Keratinocyte (primary cell): ENCODE measurements at regions not wholly inside any gene's neighbourhood (a gene's known extent, or its start where the extent isn't known, plus 50 kb on each side); places are given as distances from the start of the nearest gene placed in this dataset.

Source experiments
- EZH2 ChIP-seq: IDR thresholded peaks from one replicate; pipeline ENCODE4 v1.6.1; 2012; ENCODE audit warnings: inconsistent platforms, mild to moderate bottlenecking, low read length, moderate library complexity
- TF ChIP-seq, protein P1 (sequence below), 3 experiments: IDR thresholded peaks in 1 of 3; conservative IDR thresholded peaks in 1 of 3; optimal IDR thresholded peaks in 1 of 3; 2 replicates in 2 of 3; 3 replicates in 1 of 3; pipeline versions ENCODE3 to v1.5.1; 2011; ENCODE audit warnings: low read length in 3 of 3, mild to moderate bottlenecking in 3 of 3, moderate library complexity in 2 of 3, control low read depth in 1 of 3, inconsistent platforms in 1 of 3; ENCODE audit not compliant: insufficient read depth in 2 of 3; ENCODE audit errors: extremely low read depth in 1 of 3

DNA sequence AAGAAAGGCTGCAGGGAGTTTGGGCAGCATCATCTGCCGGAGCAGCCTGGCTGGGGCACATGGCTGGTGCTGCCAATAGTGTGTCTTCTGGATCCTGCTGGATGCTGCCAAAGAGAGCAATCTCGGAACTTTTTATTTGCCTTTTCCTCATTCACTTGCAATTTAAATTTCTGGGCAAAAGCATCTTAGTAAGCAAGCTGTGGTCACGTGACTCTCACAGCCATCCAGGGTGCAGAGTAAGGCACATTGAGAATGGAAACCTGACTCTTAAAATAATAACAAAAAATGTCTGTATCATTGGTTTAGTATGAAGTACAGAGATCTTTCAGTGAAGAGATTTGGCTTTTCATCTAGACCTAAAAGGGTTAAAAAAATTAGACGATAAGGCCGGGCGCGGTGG, 910.3 kb downstream of the STIM2 start:
- TF ChIP-seq, protein P1, sequence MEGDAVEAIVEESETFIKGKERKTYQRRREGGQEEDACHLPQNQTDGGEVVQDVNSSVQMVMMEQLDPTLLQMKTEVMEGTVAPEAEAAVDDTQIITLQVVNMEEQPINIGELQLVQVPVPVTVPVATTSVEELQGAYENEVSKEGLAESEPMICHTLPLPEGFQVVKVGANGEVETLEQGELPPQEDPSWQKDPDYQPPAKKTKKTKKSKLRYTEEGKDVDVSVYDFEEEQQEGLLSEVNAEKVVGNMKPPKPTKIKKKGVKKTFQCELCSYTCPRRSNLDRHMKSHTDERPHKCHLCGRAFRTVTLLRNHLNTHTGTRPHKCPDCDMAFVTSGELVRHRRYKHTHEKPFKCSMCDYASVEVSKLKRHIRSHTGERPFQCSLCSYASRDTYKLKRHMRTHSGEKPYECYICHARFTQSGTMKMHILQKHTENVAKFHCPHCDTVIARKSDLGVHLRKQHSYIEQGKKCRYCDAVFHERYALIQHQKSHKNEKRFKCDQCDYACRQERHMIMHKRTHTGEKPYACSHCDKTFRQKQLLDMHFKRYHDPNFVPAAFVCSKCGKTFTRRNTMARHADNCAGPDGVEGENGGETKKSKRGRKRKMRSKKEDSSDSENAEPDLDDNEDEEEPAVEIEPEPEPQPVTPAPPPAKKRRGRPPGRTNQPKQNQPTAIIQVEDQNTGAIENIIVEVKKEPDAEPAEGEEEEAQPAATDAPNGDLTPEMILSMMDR (optimal IDR thresholded peaks at IDR 0.05 in 1 of 3, IDR thresholded peaks at IDR 0.05 in 1 of 3, conservative IDR thresholded peaks at IDR 0.05 in 1 of 3; ENCODE audit: extremely low read depth in 1 of 3, insufficient read depth in 2 of 3, low read length in 3 of 3) = no peak
- TF ChIP-seq EZH2 = no peak
